ENCODE measurements at regions not wholly inside any gene's neighbourhood (a gene's known extent, or its start where the extent isn't known, plus 50 kb on each side); places are given as distances from the start of the nearest gene placed in this dataset.
"Not testable (repeated sequence)": the region's sequence is repeated elsewhere in the genome, so short reads cannot be mapped to it uniquely, and the experiment has no call there.

GRCh38 chr9:41839786-41840185 is 289.4 kb downstream of the CNTNAP3B start:
- H3K27me3 ChIP-seq; H3K27ac ChIP-seq; DNase-seq; H3K4me1 ChIP-seq; H3K9me3 ChIP-seq; intact Hi-C loops (cut with DNase I); H3K4me3 ChIP-seq; ATAC-seq; H3K36me3 ChIP-seq: not testable (repeated sequence)

DNA sequence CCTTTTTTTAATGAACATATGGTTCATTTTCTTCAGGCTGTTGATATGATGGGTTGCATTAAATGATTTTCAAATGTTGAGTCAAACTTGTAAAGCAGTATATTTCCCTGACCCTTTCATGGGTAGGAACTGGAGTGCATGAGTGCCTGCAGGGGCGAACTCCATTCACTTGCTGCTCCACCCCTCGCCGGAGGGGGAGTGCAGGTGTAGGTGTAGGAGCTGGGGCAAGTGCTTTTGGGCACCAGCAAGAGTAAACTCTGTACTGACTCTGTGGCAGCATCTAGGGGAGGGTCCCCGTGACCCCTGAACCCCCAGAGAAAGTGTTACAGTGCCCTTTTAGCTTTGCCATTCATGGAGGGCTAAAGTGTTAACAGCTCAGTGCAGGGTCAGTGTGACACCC is 290.3 kb downstream of the CNTNAP3B start:
- DNase-seq; H3K27ac ChIP-seq; H3K9me3 ChIP-seq; H3K4me1 ChIP-seq; H3K4me3 ChIP-seq; H3K36me3 ChIP-seq; intact Hi-C loops (cut with DNase I); H3K27me3 ChIP-seq: not testable (repeated sequence)
- peak; percentile 44 for ATAC-seq

- H3K27ac ChIP-seq; H3K9me3 ChIP-seq; ATAC-seq; H3K36me3 ChIP-seq; intact Hi-C loops (cut with DNase I); DNase-seq; H3K4me1 ChIP-seq; H3K27me3 ChIP-seq; H3K4me3 ChIP-seq: not testable (repeated sequence)
Observed at GRCh38 chr9:41838562-41838851, 290.7 kb downstream of the CNTNAP3B start.

GRCh38 chr9:41837684-41838561 is 291.3 kb downstream of the CNTNAP3B start:
- H3K9me3 ChIP-seq; DNase-seq; intact Hi-C loops (cut with DNase I); H3K27me3 ChIP-seq; H3K27ac ChIP-seq; H3K36me3 ChIP-seq; H3K4me3 ChIP-seq; ATAC-seq; H3K4me1 ChIP-seq: not testable (repeated sequence)

- H3K4me3 ChIP-seq; H3K4me1 ChIP-seq; intact Hi-C loops (cut with DNase I); H3K27me3 ChIP-seq; DNase-seq; H3K9me3 ChIP-seq; H3K36me3 ChIP-seq; H3K27ac ChIP-seq: not testable (repeated sequence)
- peak; percentile 53 for ATAC-seq
Observed at GRCh38 chr9:41833108-41833507, 296.1 kb downstream of the CNTNAP3B start.

- H3K27me3 ChIP-seq; H3K9me3 ChIP-seq; intact Hi-C loops (cut with DNase I): not testable (repeated sequence)
Observed at GRCh38 chr9:41824723-41825122, 304.5 kb downstream of the CNTNAP3B start.

GRCh38 chr9:41802706-41803105 is 326.5 kb downstream of the CNTNAP3B start:
- intact Hi-C loops (cut with DNase I); H3K9me3 ChIP-seq; H3K4me1 ChIP-seq; ATAC-seq; H3K27ac ChIP-seq; H3K4me3 ChIP-seq; H3K36me3 ChIP-seq; H3K27me3 ChIP-seq; DNase-seq: not testable (repeated sequence)

More at GRCh38 chr9:41824723-41825122, 304.5 kb downstream of the CNTNAP3B start:
- not testable (repeated sequence) for H3K27ac ChIP-seq, ATAC-seq, DNase-seq, H3K4me3 ChIP-seq, H3K36me3 ChIP-seq, H3K4me1 ChIP-seq

GRCh38 chr9:41798684-41799083 is 330.5 kb downstream of the CNTNAP3B start:
- ATAC-seq; H3K27me3 ChIP-seq; H3K4me1 ChIP-seq; intact Hi-C loops (cut with DNase I); H3K4me3 ChIP-seq; DNase-seq; H3K27ac ChIP-seq; H3K36me3 ChIP-seq; H3K9me3 ChIP-seq: not testable (repeated sequence)

GRCh38 chr9:41790719-41791363 is 338.4 kb downstream of the CNTNAP3B start:
- H3K27me3 ChIP-seq; H3K4me3 ChIP-seq; H3K4me1 ChIP-seq; H3K9me3 ChIP-seq; H3K27ac ChIP-seq; intact Hi-C loops (cut with DNase I); H3K36me3 ChIP-seq; DNase-seq: not testable (repeated sequence)
- peak; percentile 47 for ATAC-seq

GRCh38 chr9:41790007-41790406 is 339.2 kb downstream of the CNTNAP3B start:
- ATAC-seq; intact Hi-C loops (cut with DNase I); H3K36me3 ChIP-seq; H3K9me3 ChIP-seq; H3K4me1 ChIP-seq; H3K27ac ChIP-seq; H3K27me3 ChIP-seq; H3K4me3 ChIP-seq; DNase-seq: not testable (repeated sequence)

- H3K27ac ChIP-seq; H3K4me1 ChIP-seq; intact Hi-C loops (cut with DNase I); H3K36me3 ChIP-seq; H3K9me3 ChIP-seq; H3K27me3 ChIP-seq; DNase-seq; H3K4me3 ChIP-seq; ATAC-seq: not testable (repeated sequence)
Observed at GRCh38 chr9:41789387-41789786, 339.8 kb downstream of the CNTNAP3B start.

GRCh38 chr9:41787951-41788350 is 341.3 kb downstream of the CNTNAP3B start:
- H3K27me3 ChIP-seq; H3K36me3 ChIP-seq; intact Hi-C loops (cut with DNase I); H3K27ac ChIP-seq; H3K4me3 ChIP-seq; DNase-seq; H3K9me3 ChIP-seq; H3K4me1 ChIP-seq: not testable (repeated sequence)
- ATAC-seq: peak; percentile 44

GRCh38 chr9:41787270-41787669 is 342.0 kb downstream of the CNTNAP3B start:
- H3K27me3 ChIP-seq; H3K4me3 ChIP-seq; ATAC-seq; intact Hi-C loops (cut with DNase I); H3K4me1 ChIP-seq; DNase-seq; H3K9me3 ChIP-seq; H3K36me3 ChIP-seq; H3K27ac ChIP-seq: not testable (repeated sequence)

DNA sequence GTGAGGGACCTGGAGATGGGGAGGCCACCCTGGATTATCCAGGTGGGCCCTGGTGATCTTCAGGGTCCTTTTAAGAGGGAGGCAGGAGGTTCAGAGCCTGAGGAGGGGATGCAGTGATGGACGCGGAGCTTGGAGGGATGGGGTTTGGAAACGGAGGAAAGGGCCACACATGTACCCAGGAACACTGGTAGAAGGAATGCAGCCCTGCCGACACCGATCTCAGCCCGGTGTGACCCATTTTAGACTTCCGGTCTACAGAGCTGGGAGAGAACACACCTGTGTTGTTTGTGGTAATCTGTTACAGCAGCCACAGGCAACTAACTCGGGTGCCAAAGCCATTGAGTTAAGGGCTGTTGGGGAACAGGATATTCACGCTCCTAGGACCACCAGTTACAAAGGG is 345.2 kb downstream of the CNTNAP3B start:
- ATAC-seq; intact Hi-C loops (cut with DNase I); H3K4me3 ChIP-seq; DNase-seq; H3K9me3 ChIP-seq; H3K27ac ChIP-seq; H3K36me3 ChIP-seq; H3K27me3 ChIP-seq; H3K4me1 ChIP-seq: not testable (repeated sequence)
